GM18507 (cell line): ENCODE measurements at regions not wholly inside any gene's neighbourhood (a gene's known extent, or its start where the extent isn't known, plus 50 kb on each side); places are given as distances from the start of the nearest gene placed in this dataset.
"Not testable (repeated sequence)": the region's sequence is repeated elsewhere in the genome, so short reads cannot be mapped to it uniquely, and the experiment has no call there.

Source experiments
- DNase-seq: peaks from one replicate; pipeline ENCODE4 v3.0.0; 2011; ENCODE audit warnings: low read depth; ENCODE audit not compliant: insufficient read length; ENCODE audit errors: extremely low spot score
- FAIRE-seq: peaks from 2 replicates; lab custom pipeline; 2011; peaks lifted over from hg19 to GRCh38; lab: Jason Lieb, UNC

DNA sequence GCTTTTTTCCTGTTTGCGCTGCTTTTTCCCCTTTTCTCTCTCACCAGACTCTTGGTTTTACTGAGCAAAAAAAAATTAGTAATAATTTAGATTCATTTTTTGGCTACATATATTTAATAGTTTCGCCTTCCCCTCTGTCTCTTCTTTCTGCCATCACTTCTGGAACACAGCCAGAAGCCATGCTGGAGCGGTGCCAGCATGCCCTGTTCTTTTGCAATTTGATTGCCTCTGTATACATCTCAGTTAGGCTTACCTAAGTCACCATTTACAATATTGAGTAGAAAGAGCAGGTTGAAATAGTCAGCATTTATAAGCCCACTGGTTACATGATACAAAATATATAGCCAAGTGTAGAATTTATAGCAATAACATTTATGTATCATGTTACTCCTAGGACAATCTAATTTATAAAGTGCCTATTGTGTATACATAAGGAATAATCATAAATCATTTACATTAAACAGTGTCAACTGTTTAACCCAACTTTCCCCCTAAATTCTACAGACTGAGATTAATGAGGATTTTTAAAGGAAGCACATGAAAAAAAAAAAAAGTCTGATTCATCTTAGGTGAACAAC, 413.8 kb upstream of the SOX5 start:
- FAIRE-seq: no peak
- no peak for DNase-seq

DNA sequence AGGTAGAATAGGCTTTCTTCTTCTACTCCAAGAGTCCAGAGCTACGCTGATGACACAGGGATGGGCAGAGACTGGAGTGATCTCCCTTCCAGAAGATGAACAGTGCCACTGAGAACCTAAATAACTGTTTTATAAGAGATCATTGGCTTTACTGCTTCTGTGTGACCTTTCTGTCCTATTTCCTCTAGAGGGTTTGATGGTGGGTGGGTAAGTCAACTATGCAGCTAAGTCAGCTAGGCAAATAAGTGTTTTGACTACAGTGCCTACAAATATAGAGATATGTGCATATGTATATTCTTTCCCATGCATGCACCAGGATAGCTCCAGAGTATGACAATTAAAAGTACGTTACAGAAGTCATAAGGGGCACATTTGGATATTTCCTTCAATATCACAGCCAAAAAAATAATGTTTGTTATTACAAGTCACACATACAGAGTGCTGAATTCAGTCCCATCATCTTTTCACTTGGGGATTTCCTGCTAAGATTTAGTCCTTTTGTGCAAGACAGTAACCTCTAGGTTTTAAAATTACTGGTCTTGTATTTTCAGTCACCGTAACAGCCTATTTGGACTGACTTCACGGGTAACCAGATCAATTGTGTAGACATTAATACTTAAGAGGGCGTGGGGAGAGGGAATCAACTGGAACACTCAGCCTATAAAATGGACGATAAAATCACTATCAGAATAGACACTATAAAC, 412.6 kb upstream of the SOX5 start:
- FAIRE-seq (no peak), DNase-seq (no peak)

DNA sequence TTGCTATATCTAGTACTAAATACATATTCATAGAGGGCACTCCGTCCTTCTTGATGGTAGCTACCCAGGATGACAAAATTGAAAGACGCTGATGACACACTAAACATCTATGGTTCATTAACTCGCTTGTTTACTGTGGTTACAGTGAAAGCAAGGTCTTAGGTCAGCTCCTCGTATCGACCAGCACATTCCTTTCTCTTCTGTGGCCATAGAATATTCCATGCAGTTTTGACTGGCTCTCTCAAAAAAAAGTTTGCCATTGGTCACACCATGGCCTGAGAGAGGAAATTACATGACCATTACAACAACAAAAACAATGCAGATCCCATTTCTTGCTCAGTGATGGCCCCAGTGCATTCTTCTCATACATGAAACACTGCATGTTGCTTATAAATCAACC, 411.4 kb upstream of the SOX5 start:
- FAIRE-seq: peak; percentile 12
- no peak for DNase-seq

DNA sequence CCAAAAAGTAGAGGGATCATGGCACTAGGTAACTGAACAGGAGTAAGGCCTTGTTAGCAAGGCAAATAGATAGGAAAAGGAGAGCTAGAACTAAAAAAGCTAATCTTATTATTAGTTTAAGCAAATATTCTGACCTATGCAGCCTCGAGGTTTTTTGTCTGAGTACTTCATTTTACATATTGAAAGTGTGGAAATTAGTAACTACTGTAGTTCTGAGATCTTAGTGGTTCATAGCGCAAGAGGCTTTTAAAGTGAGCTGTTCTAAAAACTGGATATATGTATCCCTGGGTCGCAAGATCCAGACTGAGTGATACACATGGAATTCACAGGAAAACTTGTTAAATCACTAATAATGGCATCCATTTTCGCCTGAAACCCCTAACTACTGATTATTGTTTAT, 411.0 kb upstream of the SOX5 start:
- DNase-seq: no peak
- no peak for FAIRE-seq

DNA sequence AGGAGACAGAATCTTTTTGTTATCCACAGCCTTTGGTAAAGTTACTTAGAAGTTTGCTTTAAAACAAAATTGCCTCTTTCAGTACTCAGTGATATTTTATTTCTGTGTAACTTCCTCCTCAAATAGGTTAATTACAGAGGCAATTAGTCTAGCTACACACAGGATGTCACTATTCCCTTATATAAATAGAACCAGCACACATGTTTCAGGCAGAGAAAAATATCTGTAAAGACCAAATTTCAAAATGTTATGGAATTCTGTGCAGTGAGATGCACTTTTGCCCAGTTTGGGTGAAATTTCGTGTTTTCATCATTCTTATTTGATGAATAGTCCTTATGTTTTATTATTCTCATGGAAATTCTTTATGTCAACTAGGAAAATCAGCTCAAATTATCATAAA, 410.6 kb upstream of the SOX5 start:
- DNase-seq (no peak), FAIRE-seq (no peak)

DNA sequence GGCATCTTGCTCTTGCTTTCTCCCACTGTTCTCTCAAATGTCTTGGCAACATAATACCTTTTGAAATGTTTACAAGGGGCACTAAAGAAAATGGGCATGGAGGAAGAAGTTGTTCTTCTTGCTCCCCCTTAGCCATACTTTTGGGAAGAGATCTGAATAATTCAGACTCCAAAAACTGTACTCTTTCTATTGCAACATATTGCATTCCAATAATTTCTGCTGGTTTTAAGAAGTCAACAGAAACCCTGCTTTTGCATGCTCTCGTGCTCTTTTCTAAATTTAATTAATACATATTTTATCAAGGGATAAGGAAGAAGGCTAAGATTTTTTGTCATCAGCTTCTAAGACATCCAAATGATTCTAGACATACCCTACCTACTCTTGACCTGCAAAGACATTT, 409.9 kb upstream of the SOX5 start:
- DNase-seq: no peak
- no peak for FAIRE-seq

DNA sequence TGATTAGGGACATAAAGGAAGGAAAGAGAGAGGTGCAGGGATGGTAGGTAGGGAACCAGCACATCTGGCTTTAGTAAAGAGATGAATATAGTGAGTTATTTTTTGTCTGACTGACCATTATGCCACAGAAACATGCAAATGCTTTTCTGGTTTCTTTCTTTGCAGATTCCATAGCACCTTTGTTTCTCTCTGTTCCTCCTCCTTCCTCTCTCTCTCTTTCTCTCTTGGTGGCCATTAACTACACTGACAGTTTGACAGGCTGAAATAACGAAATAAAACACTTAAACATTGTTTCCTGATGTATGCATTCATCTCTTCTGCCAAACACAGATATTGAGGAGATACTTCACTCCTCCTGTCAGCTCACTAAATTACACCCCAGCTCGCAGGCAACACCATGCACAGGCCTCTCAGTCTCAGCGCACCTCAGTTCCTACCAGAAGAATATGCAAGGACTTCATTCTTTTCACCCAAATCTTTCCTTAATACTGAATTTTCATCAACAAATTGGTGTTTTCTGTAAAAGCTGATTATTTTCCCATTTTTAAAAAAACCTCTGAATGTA, 406.9 kb upstream of the SOX5 start:
- FAIRE-seq (peak; percentile 75), DNase-seq (no peak)

DNA sequence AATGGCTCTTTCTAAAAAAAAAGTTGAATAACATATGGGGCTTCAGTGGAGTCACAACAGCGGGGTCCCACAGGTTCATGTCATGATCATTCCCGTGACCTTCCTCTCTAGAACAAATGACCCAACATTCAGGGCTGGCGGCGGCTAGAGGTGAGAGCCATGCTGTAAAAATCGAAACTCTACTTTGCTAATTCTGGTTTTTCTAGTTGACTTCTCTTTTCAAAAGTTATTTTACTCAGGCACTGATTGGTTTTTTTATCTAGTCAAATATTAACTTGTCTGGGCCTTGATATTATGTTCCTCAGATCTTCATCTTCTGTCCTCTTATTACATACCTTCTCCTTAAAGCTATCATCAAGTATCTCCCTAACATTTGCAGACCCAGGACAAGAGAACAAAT, 402.9 kb upstream of the SOX5 start:
- no peak for DNase-seq
- peak; percentile 45 for FAIRE-seq

DNA sequence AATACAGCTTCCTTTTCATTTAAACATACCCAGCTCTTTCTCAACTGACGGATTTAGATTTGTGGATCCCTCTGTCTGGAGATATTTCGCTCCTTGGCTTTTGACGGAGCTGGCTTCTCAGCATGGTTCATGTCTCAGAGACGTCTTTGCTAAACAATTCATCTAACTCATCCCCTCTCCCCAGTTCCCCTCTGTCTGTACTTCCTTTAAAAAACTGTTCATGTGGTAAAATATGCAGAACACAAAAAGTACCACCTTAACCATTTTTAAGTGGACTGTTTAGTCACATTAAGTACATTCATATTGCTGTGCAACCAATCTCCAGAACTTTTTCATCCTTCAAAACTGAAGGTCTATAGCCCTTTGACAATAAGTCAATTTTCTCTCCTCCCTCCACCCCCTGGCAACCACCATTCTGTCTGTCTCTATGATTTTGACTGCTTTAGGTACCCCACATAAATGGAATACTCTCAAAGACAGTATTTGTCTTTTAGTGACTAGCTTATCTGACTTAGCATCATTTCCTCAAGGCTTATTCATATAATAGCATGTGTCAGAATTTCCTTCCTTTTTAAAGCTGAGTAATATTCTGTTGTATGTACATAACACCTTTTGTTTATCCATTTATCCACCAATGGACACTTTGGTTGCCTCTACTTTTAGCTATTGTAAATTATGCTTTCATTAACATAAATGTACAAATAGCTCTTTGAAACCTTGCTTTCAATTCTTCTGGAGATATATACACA, 399.8 kb upstream of the SOX5 start:
- no peak for DNase-seq
- FAIRE-seq: no peak

DNA sequence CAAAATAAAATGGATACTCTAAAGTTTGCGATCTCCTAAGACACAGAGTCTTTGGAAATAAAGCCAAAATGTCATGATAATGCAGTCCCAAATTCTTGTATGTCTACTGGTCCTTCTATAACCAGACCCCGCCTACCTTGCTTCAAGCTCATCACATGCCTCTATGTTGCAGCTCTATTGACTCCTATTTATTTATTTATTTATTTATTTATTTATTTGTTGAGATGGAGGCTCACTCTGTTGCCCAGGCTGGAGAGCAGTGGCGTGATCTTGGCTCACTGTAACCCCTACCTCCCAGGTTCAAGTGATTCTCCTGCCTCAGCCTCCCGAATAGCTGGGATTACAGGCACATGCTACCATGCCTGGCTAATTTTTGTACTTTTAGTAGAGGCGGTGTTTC, 398.7 kb upstream of the SOX5 start:
- not testable (repeated sequence) for DNase-seq, FAIRE-seq

DNA sequence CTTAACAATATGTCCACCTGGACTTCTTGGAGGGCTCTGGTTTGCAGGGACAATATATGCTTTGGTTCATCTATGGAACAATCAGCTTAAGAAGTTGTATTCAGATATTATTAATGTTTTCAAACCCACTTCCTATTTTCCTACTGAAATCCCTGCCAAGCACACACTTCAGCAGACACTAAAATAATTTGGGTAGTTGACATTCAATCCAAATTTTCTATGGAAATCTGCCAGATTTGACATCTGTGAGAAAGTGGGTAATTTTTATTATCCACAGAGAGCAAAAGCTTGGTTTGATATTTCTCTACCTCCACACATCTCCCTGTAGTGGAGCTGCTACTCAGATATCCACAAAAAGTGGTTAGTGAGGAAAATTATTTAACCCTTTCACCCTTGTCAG, 378.8 kb upstream of the SOX5 start:
- FAIRE-seq (no peak), DNase-seq (no peak)

DNA sequence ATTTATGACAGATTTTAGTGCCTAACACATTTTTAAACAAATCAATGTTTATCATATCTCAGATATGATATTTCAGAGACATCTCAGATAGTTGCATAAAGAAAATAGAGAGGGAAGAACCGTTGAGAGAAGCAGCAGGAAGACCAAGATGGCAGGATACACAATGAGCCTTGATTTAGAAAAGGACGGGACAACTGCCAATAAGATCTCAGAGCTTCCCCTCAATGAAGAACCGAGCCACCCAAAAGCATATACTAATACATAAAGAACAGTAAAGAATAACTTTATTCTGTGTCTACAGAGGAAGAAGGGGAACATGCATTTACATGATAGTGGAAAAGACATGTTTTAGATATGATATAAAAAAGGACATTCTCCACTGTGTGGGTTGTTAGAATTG, 375.9 kb upstream of the SOX5 start:
- no peak for DNase-seq
- FAIRE-seq: no peak

DNA sequence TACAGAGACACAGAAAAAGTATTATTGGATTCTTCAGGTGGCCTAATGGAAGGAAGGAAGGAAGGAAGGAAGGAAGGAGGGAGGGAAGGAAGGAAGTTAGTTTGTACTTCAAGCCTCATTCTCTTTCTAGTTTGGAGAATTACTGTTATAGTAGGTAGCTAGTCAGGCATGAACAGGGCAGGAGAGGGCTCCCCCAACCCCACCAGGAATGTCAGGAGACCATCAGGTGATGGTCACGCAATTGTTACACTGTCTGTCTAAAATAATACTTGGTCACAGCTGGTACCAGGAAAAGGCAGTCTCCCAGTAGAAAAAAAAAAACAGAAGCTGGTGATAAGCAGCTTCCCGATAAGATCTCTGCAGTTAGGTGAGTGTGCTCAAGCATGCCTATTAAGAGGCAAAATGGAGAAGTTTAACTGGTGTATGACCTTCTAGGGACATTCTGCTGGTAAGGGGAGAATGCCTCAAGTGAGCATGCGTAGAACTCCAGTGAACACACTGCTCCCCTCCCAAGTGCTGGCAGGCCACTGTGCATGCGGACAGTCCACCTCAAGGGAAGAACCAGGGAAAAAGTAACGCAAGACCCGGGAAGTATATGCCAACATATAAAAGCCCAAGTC, 358.4 kb upstream of the SOX5 start:
- no peak for FAIRE-seq
- no peak for DNase-seq

DNA sequence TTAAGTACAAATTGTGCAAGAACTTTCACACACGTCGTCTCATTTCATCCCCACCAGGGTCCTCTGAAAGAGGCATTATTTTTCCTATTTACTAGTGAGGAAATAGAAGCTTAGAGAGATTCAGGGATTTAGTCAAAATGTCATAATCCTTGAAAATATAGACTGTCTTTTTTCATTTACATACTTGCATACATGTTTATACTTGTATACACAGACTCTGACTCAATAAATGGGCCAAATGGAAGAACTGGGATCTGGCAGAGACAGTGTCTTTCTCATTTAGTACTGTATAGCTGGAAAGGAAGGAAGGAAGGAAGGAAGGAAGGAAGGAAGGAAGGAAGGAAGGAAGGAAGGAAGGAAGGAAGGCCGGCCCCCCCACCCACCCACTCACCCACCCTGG, 357.7 kb upstream of the SOX5 start:
- no peak for DNase-seq
- no peak for FAIRE-seq

DNA sequence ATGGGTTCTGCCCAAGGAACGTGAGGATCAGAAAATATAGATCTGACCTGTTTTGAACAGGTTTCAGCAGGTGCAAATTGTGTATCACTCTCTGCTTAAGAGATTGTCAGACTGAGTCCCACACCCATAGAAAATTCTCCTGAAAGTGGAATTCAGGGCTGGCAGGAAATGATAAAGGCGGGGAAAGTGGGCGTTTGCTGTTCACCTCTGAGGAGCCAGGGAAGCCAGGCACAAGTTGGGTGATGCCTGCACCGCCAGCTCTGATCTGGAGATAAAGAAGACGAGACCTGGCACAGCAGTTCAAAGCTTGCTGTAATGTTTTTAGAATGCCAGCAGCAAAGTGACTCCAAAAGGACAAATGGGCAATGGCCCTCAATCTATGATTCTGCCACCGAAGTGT, 356.5 kb upstream of the SOX5 start:
- FAIRE-seq (no peak), DNase-seq (no peak)

DNA sequence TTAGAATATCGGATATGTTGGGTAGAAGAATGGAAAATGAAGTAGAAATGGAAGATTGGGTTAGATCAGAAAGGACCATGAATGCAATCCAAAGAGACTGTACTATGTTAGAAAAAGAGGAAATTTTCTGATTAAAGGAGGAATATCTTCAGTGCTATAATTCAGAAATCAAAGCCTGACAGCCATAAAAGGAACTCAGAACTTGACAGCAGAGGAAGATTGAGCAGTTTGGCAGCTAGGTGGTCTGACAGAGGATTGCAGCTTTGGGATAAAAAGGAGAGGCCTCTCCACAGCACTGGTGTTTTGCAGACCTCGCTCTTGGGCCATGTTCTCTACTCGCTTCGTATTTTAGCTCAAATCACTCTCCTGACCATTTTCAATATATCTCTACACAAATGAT, 354.8 kb upstream of the SOX5 start:
- FAIRE-seq: no peak
- DNase-seq: no peak

DNA sequence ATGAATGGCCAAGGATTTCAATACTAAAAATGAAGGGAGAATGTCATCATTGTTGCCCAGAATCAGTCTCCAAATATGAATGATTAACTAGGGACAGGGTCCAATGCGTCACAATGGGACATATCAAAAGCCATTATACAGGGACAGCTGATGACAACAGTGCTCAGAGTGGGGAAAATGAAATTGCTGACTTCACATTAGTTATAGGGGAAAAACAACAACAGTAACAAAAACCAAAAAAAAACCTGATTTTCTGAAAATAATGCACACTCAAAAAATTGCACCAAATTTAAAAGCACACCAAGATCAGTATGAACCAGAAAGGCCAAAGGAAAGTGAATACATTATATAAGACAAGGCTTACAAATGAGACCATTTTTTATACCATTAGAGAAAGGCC, 353.2 kb upstream of the SOX5 start:
- DNase-seq: no peak
- FAIRE-seq: no peak

DNA sequence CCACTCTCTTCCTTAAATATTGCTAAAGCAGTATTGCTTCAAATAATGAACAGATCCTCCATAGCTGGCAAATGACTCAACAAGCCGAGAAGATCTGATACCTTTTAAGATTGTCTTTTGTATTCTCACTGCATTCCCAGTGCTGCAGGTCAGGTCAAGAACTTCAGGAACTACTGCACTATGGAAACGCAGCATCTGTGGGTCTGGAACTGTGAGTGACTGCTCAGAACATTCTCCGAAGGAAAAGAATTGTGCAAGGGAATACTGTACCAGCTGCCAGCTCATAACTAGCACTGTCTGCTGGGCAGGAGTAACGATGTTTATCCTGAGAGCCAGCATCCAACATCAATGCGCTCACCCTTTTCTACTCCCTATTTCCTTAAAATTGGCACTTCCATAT, 348.0 kb upstream of the SOX5 start:
- no peak for FAIRE-seq
- no peak for DNase-seq

DNA sequence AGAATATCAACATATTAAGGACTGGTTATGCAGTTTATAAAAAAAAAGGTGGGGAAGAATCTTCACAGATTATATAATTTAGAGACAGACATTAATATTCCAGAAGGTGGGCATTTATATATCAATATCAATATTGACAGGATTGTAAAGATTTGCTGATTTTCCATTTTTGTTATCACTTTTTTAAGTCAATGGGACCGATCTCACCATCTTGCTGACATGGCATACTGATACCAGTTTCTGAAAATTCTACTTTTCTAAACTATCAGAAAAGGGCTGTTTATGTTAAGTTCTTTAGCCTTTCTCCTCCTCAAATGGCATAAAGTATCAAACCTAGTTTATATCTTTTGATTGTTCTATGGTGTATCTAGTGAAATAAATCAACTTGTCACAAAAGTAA, 344.1 kb upstream of the SOX5 start:
- DNase-seq (no peak), FAIRE-seq (no peak)

DNA sequence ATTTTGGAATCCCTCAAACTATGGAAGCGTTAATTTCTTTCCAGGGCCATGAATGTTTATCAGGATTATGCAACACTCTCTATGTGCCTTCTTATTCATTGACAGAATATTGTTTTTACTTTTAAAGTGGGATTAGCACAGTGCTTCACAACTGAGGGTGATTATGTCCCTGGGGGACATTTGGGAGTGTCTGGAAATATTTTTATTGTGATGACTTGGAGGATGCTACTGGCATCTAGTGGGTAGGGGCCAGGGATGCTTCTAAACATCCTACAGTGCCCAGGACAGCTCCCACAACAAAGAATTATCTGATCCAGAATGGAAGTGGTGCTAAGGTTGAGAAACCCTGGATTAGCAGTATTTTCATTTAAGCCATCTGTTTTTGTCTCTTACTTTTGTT, 338.5 kb upstream of the SOX5 start:
- no peak for DNase-seq
- no peak for FAIRE-seq
